GM23338 (cell line): ENCODE measurements at regions not wholly inside any gene's neighbourhood (a gene's known extent, or its start where the extent isn't known, plus 50 kb on each side); places are given as distances from the start of the nearest gene placed in this dataset.

Source experiments
- ATAC-seq: fragments of 200-7000 bp; cut with Tn5 transposase; 3 replicates; pipeline ENCODE4 v1.9.1; 2020
- DNase-seq: peaks from one replicate; pipeline ENCODE4 v3.0.0-alpha.2; 2015; ENCODE audit warnings: low spot score
- H2AFZ ChIP-seq: fragments of 200-600 bp; sonication (generic); 2 replicates; pipeline ENCODE4 v1.8.0; 2016; ENCODE audit warnings: antibody characterized with exemption, mild to moderate bottlenecking, moderate library complexity
- H3F3A ChIP-seq: fragments of 200-600 bp; sonication (generic); replicated peaks from 2 replicates; pipeline ENCODE4 v1.8.0; 2017; ENCODE audit warnings: antibody characterized with exemption, mixed run types, low read depth
- H3K27ac ChIP-seq: fragments of 200-600 bp; sonication (generic); 2 replicates; pipeline ENCODE4 v1.6.1; 2016; ENCODE audit warnings: low read depth
- H3K27me3 ChIP-seq: fragments of 200-600 bp; sonication (generic); 2 replicates; pipeline ENCODE4 v1.8.0; 2016; ENCODE audit warnings: mild to moderate bottlenecking, mixed run types, moderate library complexity; ENCODE audit not compliant: insufficient read depth
- H3K36me3 ChIP-seq: fragments of 200-600 bp; sonication (generic); 2 replicates; pipeline ENCODE4 v1.8.0; 2016; ENCODE audit warnings: mild to moderate bottlenecking; ENCODE audit not compliant: insufficient read depth
- H3K4me1 ChIP-seq: fragments of 200-600 bp; sonication (generic); 2 replicates; pipeline ENCODE4 v1.8.0; 2016; ENCODE audit warnings: mild to moderate bottlenecking, moderate library complexity; ENCODE audit not compliant: insufficient read depth
- H3K4me2 ChIP-seq: fragments of 200-600 bp; sonication (generic); 2 replicates; pipeline ENCODE4 v1.7.1; 2017; ENCODE audit warnings: mixed run types
- H3K4me3 ChIP-seq: fragments of 200-600 bp; sonication (generic); 2 replicates; pipeline ENCODE4 v1.6.1; 2016; ENCODE audit warnings: mixed run types
- H3K79me2 ChIP-seq: fragments of 200-600 bp; sonication (generic); replicated peaks from 2 replicates; pipeline ENCODE4 v1.8.0; 2017; ENCODE audit warnings: mild to moderate bottlenecking; ENCODE audit not compliant: insufficient read depth
- H3K9me2 ChIP-seq: fragments of 200-600 bp; sonication (generic); 2 replicates; pipeline ENCODE4 v1.8.0; 2017; ENCODE audit not compliant: insufficient read depth
- H4K20me1 ChIP-seq: fragments of 200-600 bp; sonication (generic); replicated peaks from 2 replicates; pipeline ENCODE4 v1.8.0; 2017; ENCODE audit warnings: mild to moderate bottlenecking; ENCODE audit not compliant: insufficient read depth
- H3K27ac Mint-ChIP-seq: 2 replicates; pipeline ENCODE4 v1.8.0; 2020; ENCODE audit warnings: inconsistent platforms, mild to moderate bottlenecking, moderate library complexity, mixed read lengths
- H3K27me3 Mint-ChIP-seq: 3 replicates; pipeline ENCODE4 v1.8.0; 2022; ENCODE audit warnings: low read depth, mild to moderate bottlenecking, moderate library complexity, mixed read lengths, inconsistent platforms; ENCODE audit not compliant: insufficient read depth, poor library complexity
- H3K36me3 Mint-ChIP-seq: 3 replicates; pipeline ENCODE4 v1.8.0; 2021; ENCODE audit warnings: low read depth, mild to moderate bottlenecking, inconsistent platforms, moderate library complexity, mixed read lengths
- H3K4me1 Mint-ChIP-seq: 3 replicates; pipeline ENCODE4 v1.8.0; 2020; ENCODE audit warnings: mild to moderate bottlenecking, inconsistent platforms, mixed read lengths
- H3K4me3 Mint-ChIP-seq: 3 replicates; pipeline ENCODE4 v1.8.0; 2021; ENCODE audit warnings: moderate library complexity, mild to moderate bottlenecking, inconsistent platforms, mixed read lengths
- H3K9me3 Mint-ChIP-seq: 3 replicates; pipeline ENCODE4 v1.8.0; 2020; ENCODE audit warnings: moderate library complexity, mild to moderate bottlenecking, inconsistent platforms, mixed read lengths
- CREB1 ChIP-seq: fragments of 250-450 bp; sonication (Bioruptor Pico); IDR thresholded peaks from 2 replicates; pipeline ENCODE4 v1.5.0; 2020; ENCODE audit warnings: low read depth, mild to moderate bottlenecking, moderate library complexity
- CTCF ChIP-seq, 2 experiments: fragments of 200-600 bp in 1 of 2; sonication (generic) in 1 of 2; conservative IDR thresholded peaks; 2 replicates each; pipeline versions ENCODE4 v1.5.1 to v1.6.1; 2016 to 2017; ENCODE audit warnings: antibody characterized with exemption in 2 of 2, low read depth in 2 of 2, mild to moderate bottlenecking in 2 of 2, moderate library complexity in 1 of 2
- ETS1 ChIP-seq: IDR thresholded peaks from 2 replicates; pipeline ENCODE4 v1.6.1; 2016; ENCODE audit warnings: antibody characterized with exemption
- EZH2 ChIP-seq: fragments of 200-600 bp; sonication (generic); IDR thresholded peaks from one replicate; pipeline ENCODE4 v1.8.0; 2017; ENCODE audit warnings: antibody characterized with exemption, mild to moderate bottlenecking, low read depth; ENCODE audit not compliant: unreplicated experiment
- EZH2phosphoT487 ChIP-seq: fragments of 200-600 bp; sonication (generic); IDR thresholded peaks from one replicate; pipeline ENCODE4 v1.8.1; 2018; ENCODE audit warnings: antibody characterized with exemption; ENCODE audit not compliant: unreplicated experiment
- JUNB ChIP-seq: IDR thresholded peaks from one replicate; pipeline ENCODE4 v1.6.1; 2016; ENCODE audit warnings: antibody characterized with exemption; ENCODE audit not compliant: unreplicated experiment
- NANOG ChIP-seq: IDR thresholded peaks from 2 replicates; pipeline ENCODE4 v1.6.1; 2016; ENCODE audit warnings: antibody characterized with exemption, borderline replicate concordance
- POLR2AphosphoS5 ChIP-seq: IDR thresholded peaks from 2 replicates; pipeline ENCODE4 v1.6.1; 2016; ENCODE audit warnings: antibody characterized with exemption, low read depth
- STAT1 ChIP-seq: IDR thresholded peaks from one replicate; pipeline ENCODE4 v1.6.1; 2016; ENCODE audit warnings: antibody characterized with exemption; ENCODE audit not compliant: unreplicated experiment
- ZNF114 ChIP-seq: fragments of 250-450 bp; sonication (Bioruptor Pico); IDR thresholded peaks from 2 replicates; pipeline ENCODE4 v1.5.0; 2020; ENCODE audit warnings: mild to moderate bottlenecking, moderate library complexity
- ZNF331 ChIP-seq: fragments of 250-450 bp; sonication (Bioruptor Pico); IDR thresholded peaks from 2 replicates; pipeline ENCODE4 v1.5.0; 2020; ENCODE audit warnings: low read depth, mild to moderate bottlenecking, moderate library complexity
- TF ChIP-seq, protein P1 (sequence below): fragments of 250-450 bp; sonication (Bioruptor Pico); IDR thresholded peaks from 2 replicates; pipeline ENCODE4 v1.5.0; 2020; ENCODE audit warnings: mild to moderate bottlenecking, moderate library complexity
- TF ChIP-seq, protein P2 (sequence below): IDR thresholded peaks from one replicate; pipeline ENCODE4 v1.6.1; 2018; ENCODE audit warnings: antibody characterized with exemption; ENCODE audit not compliant: unreplicated experiment

DNA sequence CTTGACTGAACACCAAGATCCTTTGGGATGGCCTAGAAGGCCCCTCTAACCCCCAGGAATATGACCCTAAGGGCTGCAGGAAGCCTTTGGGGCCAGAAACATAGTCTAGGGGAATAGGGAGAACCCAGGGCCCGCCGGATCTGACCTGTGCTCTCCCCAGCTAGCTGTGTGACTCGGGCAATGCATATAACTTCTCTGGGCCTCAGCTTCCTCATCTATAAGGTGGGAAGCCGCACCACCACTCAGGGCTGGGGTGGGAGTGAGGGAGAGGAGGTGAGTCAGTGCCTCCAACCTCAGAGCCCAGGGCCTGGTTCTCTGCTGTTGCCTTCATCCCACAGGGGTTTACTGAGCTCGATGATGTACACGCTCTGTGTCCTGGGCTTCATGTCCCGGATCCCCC, 434.4 kb downstream of the PTPRU start:
- Mint-ChIP-seq H3K4me1 (no peaks in the 10 kb centered on the region; the same call in 2 of the 3 replicates), H3K4me3 (no peak overlapping the region), H3K36me3 (no peaks in the 10 kb centered on the region; the same call in 2 of the 3 replicates), H3K9me3 (no peaks in the 10 kb centered on the region; the same call in 2 of the 3 replicates), H3K27me3 (peaks cover 7% of the 10 kb centered on the region), H3K27ac (no peak overlapping the region)
- Histone ChIP-seq H2AFZ (no peak overlapping the region), H3K4me3 (no peak overlapping the region), H3K4me1 (no peaks in the 10 kb centered on the region), H3F3A (no peaks in the 10 kb centered on the region), H4K20me1 (0 out of 2 replicates have a peak, but pooled peaks cover 3% of the 10 kb centered on the region), H3K27ac (no peak overlapping the region), H3K27me3 (no peaks in the 10 kb centered on the region), H3K4me2 (no peak overlapping the region), H3K9me2 (no peaks in the 10 kb centered on the region), H3K79me2 (no peaks in the 10 kb centered on the region), H3K36me3 (no peaks in the 10 kb centered on the region)
- DNase-seq (no peak), ATAC-seq (no peak)
- TF ChIP-seq, protein P1, sequence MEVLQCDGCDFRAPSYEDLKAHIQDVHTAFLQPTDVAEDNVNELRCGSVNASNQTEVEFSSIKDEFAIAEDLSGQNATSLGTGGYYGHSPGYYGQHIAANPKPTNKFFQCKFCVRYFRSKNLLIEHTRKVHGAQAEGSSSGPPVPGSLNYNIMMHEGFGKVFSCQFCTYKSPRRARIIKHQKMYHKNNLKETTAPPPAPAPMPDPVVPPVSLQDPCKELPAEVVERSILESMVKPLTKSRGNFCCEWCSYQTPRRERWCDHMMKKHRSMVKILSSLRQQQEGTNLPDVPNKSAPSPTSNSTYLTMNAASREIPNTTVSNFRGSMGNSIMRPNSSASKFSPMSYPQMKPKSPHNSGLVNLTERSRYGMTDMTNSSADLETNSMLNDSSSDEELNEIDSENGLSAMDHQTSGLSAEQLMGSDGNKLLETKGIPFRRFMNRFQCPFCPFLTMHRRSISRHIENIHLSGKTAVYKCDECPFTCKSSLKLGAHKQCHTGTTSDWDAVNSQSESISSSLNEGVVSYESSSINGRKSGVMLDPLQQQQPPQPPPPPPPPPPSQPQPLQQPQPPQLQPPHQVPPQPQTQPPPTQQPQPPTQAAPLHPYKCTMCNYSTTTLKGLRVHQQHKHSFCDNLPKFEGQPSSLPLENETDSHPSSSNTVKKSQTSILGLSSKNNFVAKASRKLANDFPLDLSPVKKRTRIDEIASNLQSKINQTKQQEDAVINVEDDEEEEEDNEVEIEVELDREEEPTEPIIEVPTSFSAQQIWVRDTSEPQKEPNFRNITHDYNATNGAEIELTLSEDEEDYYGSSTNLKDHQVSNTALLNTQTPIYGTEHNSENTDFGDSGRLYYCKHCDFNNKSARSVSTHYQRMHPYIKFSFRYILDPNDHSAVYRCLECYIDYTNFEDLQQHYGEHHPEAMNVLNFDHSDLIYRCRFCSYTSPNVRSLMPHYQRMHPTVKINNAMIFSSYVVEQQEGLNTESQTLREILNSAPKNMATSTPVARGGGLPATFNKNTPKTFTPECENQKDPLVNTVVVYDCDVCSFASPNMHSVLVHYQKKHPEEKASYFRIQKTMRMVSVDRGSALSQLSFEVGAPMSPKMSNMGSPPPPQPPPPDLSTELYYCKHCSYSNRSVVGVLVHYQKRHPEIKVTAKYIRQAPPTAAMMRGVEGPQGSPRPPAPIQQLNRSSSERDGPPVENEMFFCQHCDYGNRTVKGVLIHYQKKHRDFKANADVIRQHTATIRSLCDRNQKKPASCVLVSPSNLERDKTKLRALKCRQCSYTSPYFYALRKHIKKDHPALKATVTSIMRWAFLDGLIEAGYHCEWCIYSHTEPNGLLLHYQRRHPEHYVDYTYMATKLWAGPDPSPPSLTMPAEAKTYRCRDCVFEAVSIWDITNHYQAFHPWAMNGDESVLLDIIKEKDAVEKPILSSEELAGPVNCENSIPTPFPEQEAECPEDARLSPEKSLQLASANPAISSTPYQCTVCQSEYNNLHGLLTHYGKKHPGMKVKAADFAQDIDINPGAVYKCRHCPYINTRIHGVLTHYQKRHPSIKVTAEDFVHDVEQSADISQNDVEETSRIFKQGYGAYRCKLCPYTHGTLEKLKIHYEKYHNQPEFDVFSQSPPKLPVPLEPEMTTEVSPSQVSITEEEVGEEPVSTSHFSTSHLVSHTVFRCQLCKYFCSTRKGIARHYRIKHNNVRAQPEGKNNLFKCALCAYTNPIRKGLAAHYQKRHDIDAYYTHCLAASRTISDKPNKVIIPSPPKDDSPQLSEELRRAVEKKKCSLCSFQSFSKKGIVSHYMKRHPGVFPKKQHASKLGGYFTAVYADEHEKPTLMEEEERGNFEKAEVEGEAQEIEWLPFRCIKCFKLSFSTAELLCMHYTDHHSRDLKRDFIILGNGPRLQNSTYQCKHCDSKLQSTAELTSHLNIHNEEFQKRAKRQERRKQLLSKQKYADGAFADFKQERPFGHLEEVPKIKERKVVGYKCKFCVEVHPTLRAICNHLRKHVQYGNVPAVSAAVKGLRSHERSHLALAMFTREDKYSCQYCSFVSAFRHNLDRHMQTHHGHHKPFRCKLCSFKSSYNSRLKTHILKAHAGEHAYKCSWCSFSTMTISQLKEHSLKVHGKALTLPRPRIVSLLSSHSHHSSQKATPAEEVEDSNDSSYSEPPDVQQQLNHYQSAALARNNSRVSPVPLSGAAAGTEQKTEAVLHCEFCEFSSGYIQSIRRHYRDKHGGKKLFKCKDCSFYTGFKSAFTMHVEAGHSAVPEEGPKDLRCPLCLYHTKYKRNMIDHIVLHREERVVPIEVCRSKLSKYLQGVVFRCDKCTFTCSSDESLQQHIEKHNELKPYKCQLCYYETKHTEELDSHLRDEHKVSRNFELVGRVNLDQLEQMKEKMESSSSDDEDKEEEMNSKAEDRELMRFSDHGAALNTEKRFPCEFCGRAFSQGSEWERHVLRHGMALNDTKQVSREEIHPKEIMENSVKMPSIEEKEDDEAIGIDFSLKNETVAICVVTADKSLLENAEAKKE (CRISPR knock-in tag): no peak
- TF ChIP-seq JUNB (no peak), EZH2phosphoT487 (no peak), ZNF114 (CRISPR knock-in tag) (no peak), CREB1 (CRISPR knock-in tag) (no peak), CTCF (conservative IDR thresholded peaks at IDR 0.05; ENCODE audit: low read depth in 2 of 2) (no peak), STAT1 (no peak), ZNF331 (CRISPR knock-in tag) (no peak), EZH2 (no peak), NANOG (no peak), ETS1 (no peak), POLR2AphosphoS5 (no peak)
- TF ChIP-seq, protein P2, sequence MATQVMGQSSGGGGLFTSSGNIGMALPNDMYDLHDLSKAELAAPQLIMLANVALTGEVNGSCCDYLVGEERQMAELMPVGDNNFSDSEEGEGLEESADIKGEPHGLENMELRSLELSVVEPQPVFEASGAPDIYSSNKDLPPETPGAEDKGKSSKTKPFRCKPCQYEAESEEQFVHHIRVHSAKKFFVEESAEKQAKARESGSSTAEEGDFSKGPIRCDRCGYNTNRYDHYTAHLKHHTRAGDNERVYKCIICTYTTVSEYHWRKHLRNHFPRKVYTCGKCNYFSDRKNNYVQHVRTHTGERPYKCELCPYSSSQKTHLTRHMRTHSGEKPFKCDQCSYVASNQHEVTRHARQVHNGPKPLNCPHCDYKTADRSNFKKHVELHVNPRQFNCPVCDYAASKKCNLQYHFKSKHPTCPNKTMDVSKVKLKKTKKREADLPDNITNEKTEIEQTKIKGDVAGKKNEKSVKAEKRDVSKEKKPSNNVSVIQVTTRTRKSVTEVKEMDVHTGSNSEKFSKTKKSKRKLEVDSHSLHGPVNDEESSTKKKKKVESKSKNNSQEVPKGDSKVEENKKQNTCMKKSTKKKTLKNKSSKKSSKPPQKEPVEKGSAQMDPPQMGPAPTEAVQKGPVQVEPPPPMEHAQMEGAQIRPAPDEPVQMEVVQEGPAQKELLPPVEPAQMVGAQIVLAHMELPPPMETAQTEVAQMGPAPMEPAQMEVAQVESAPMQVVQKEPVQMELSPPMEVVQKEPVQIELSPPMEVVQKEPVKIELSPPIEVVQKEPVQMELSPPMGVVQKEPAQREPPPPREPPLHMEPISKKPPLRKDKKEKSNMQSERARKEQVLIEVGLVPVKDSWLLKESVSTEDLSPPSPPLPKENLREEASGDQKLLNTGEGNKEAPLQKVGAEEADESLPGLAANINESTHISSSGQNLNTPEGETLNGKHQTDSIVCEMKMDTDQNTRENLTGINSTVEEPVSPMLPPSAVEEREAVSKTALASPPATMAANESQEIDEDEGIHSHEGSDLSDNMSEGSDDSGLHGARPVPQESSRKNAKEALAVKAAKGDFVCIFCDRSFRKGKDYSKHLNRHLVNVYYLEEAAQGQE: no peak
